GM19438 (cell line): ENCODE measurements at regions not wholly inside any gene's neighbourhood (a gene's known extent, or its start where the extent isn't known, plus 50 kb on each side); places are given as distances from the start of the nearest gene placed in this dataset.

Experiments
- ATAC-seq: cut with Tn5 transposase; IDR thresholded peaks from one replicate; pipeline ENCODE4 v1.9.1; 2021; ENCODE audit warnings: low read depth; ENCODE audit not compliant: unreplicated experiment

DNA sequence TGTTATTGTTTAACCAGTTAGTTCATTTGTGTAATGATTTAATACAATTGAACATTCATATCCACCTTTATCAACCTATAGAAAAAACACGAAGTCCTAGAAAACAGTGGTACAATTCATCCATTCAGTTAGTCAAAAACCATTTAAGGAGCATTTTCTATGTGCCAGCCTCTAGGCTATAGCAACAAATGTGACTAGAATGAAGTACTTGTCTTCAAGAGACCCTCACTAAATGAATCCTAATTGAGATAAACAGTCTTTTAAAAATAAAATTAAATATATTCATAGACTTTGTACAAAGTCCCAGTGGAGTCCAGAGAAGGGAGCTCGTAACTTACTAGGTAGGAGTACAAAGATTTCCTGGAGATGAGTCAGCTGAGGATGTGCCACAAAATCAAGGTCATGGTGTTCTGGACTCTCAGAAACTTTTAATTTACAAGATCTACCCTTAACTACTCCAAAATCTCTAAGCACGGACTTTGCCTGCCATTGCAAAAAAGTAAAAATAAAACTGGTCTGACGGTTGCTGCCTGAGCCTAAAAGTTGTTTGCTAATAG lies 430.7 kb upstream of the DCN start:
- ATAC-seq: no peak

DNA sequence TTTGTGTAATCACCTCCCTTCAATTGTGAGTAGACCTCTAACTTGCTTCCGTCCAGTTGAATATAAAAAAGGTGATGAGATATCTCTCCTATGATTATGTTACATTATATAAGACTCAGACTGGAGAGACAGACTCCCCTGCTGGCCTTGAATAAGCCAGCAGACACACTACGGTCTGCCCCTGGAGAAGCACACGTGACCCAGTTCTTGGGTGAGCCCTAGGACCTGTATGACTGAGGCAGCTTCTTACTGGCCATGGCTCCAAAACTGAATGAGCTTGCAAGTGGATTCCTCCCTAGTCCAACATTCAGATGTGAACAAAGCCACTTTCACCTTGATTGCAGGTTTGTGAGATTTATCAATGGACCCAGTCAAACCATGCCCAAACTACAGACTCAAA lies 427.9 kb upstream of the DCN start:
- ATAC-seq: no peak

DNA sequence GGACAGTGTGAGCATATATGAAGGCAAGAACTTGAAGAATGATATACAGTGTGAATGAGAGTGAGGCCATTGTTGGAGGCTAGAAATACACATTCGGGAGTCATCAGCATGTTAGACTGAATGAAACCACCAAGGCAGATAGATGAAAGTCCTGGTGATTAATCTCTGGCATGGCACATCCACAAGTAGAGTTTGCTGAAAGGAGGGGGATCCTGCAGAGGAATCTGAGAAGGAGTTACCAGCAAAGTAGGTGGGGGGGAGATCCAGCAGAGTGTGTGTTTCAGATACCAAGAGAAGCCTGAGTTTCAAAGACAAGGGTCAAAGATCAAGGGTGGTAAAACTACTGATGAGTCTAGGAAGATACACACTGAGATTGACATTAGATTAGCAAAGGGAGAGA lies 426.7 kb upstream of the DCN start:
- no peak for ATAC-seq

DNA sequence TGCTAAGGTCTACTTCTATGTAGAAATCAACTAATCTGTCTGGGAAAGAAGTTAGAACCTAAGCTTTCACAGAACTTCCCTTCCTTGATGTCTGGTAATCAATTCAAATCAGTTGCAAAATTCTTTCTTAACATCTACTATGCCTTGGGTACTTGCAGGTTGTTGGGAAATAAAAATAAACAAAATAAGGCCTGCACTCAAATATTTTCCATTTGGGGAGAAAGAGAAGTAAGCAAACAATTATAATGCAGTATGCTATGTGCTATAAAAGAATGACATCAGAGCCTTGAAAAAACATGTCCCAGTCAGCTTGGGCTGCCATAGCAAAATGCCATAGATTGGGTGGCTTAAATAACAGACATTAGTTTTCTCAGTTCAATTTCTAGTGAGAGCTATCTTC lies 425.9 kb upstream of the DCN start:
- no peak for ATAC-seq

DNA sequence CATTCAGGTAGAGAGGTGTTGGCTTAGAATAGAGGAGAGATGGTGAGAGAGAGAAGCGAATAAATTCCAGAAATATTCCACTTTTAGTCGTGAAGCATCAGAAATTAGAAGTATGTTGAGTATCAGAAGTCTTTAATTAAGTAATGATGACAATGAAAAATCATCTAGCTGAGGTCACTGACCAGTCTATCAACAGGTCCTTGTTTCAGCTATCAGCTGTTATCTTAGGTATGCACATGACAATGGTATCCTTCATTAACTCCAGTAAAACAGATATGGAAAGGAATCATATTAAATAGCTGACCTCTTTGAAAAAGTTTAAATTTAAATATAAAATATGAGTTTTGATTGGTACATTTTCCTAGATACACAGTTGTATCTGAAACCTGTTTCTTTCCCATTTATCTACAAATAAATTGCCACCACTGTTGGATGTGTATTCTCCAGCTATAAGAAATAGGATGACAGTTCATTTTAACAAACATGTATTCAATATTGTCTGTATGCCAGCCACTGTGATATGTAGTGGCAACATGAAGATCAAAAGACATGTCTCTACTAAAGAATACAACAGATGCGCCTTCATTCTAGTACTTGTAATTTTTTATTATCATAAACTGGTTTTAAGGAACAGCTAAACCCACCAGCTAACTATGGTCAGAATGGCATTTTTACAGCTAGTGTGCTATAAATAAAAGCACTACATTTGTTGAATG lies 424.2 kb upstream of the DCN start:
- no peak for ATAC-seq

DNA sequence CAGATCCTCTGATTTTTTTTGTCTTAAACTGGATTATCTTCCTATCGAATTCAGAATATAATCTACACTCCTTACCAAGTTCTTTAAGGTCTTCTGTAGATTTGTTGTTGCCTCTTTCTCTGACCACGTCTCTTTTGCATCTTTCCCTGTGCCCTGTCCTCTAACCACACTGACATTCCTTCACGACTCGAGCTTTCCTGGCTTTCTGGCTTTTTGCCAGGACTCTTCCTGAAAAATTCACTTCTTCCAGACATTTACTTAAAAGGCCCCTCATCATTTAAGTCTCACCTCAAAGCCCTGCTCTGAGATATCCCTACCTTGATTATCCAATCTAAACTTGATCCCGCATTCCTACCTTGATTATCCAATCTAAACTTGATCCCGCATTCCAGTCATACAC lies 422.3 kb upstream of the DCN start:
- ATAC-seq: no peak

DNA sequence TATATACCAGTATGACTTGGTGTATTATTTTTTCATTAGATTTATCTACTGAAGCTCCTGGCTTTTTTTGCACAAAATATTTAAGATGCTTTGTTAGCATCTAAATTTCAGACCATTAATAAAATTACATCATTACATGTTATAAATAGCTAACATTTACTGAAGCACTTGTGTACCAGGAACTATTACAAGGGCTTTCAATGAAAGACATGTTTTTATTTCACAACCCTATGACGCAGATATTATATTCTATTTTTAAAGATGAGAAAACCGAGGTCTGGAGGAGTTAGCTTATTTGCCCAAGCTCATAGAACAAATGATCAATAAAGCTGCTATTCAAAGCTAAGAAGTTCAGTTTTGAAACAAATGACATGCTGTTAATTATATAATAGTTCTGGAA lies 420.4 kb upstream of the DCN start:
- ATAC-seq: no peak

DNA sequence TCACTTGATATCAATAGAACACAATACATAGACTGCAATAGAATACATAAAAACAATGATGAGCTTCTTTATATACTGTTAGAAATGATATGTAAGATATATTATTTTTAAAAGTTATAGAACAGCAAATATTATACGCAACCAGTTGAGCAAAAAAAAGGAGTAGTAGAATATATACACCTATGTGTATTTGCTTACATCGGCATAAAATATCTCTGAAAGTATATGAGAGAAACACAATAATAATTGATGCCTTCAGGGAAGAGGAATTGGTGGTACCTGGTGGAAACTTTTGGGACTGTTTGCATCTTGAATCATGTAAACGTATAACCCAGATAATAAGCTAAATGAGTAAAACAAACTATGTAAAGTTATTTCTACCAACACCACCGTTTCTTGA lies 418.4 kb upstream of the DCN start:
- ATAC-seq: no peak

DNA sequence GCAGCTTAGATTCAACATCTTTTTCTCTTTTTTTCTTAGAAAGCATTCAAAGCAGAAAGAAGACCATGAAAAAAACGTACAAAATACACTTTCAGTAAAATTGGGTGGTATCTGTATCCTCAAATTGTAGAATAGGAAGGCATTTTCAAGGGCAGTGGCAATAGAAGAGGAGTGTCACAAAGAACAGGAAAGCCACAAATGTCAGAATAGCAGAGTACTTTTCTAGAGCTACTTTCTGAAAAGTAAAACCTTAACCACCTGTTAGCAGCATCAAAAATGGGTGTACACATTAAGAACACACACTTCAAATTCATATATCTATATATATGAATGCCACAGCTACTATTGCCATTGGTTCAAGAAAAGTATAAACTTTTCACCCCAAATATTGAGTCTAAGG lies 412.1 kb upstream of the DCN start:
- no peak for ATAC-seq

DNA sequence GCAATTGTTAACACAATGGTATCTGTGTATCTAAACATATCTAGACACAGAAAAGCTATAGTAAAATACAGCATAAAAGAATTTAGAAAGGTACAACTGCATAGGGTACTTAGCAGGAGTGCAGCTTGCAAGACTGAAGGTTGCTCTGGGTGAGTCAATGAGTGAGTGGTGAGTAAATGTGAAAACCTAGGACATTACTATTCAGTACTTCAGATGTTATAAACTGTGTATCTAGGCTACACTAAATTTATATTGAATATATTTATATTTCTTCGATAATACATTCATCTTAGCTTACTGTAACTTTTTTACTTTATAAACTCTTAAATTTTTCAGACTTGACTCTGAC lies 409.0 kb upstream of the DCN start:
- no peak for ATAC-seq

DNA sequence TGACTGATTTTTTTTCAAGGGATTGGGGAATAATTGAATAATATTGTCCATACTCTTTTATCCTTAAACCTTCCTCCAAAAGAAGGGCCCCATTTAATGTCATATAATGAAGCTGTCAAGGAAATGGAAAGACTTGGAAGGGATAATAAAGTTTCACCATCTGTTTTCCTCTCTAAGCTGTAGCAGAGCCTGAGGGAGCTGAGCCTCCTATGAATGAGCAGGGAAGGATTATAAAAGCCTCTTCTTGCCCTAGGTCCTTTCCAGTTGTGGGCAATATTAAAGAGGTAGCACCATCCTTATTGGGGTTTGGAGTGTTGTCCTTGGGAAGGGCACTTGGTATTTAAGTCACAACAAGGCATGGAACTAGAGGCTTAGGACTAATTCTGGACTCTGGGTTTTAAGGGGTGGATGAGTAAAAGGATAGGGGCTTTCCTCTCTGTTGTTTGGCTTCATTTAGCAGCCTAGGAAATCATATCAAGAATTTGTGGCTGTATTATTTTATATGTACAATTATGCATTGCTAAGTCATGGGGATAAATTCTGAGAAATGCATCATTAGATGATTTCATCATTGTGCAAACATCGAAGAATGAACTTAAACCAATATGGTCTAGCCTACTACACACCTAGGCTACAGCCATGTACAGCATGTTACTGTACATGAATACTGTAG lies 408.5 kb upstream of the DCN start:
- no peak for ATAC-seq

DNA sequence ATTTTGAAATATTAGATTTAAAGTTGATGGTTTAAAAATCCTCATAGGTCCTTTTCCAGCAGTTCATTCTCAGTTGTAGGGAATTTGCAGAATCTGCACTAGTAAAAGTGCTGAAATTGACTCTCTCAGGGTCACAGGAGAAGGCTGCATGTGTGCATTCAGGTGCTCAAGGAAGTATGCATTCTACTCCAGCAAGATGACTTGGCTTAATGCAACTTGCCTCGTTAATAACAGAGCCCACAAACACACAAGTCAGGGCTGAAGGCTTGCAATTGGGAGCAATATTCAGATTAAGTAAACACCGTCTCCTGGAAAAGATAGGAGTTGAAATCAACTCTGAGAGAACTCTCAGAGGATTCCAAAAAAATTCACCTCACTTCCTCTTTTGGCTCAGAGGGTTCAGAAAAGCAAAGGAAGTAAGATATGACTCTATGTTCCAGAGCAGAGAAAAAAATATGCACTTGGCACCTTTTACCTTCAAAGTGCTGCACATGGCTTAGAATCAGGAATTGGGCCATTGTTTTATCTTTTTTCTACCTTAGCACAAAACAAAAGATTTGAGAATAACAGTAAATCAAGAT lies 406.3 kb upstream of the DCN start:
- ATAC-seq: no peak

DNA sequence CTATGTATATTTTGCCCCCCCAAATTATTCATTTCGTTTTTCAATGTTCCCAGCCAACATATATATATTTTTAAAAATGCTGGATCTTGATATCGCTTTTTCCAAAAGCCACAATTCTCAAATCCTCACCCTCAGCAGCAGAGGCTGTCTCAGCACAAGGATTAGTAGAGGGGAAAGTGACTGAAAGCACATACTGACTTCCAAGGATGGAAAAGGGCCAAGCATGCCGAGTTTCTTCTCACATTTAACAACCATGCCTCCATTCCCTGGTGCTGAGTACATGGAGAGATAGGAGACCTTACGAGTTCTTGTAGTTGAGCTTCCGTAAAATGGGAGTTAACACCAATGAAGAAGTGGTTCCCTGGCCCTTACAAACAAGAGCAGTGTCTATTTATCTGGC lies 403.4 kb upstream of the DCN start:
- ATAC-seq: no peak

DNA sequence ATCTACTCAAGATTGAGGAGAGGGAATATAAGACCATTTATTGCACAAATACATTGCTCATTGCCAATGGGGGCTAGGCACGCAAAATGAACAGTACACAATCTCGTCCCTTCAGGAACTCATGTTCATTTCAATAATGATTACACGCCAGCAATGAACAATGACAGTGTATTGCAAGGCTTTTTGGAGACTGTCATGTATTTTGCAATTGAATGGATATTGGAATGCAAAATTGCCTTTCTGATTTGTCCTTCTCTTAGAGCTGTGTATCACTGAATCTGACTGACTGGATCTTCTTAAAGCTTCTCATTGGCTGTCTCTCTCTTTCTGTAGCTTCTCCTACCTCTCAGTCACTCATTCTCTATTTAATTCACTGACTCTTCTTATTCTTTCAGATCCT lies 400.2 kb upstream of the DCN start:
- no peak for ATAC-seq

DNA sequence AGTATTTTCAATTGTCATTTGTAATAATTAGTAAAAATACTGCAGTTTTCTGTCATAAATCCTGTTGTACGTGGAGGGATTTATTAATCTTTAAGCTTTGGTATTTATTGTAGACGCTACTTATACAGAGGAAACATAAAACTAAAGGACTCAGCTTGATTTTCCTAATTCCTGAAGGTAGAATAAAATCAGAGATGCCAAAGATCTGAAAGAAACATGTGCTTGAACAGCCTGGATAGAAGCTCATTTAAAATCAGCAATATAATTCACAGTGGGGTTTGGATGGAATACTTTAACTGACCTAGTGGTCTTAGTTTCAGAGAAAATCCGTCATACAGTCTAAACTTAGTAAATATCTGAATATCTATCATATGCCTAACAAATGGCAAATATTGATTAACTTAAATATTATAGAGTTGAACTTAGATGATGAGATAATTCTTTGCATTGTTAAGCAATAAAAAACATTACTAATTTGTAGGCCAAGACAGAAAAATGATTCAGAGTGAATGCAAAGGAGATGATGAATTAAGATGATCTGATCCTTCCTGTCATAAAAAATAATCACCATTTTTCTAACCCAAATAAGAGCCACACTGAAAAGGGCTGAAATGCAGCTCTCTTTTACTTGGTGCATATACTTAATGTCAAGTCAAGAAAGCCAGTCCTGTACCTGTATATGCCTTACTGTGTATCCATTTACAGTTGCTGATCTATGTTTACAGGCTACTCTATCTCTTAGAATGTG lies 397.1 kb upstream of the DCN start:
- no peak for ATAC-seq

DNA sequence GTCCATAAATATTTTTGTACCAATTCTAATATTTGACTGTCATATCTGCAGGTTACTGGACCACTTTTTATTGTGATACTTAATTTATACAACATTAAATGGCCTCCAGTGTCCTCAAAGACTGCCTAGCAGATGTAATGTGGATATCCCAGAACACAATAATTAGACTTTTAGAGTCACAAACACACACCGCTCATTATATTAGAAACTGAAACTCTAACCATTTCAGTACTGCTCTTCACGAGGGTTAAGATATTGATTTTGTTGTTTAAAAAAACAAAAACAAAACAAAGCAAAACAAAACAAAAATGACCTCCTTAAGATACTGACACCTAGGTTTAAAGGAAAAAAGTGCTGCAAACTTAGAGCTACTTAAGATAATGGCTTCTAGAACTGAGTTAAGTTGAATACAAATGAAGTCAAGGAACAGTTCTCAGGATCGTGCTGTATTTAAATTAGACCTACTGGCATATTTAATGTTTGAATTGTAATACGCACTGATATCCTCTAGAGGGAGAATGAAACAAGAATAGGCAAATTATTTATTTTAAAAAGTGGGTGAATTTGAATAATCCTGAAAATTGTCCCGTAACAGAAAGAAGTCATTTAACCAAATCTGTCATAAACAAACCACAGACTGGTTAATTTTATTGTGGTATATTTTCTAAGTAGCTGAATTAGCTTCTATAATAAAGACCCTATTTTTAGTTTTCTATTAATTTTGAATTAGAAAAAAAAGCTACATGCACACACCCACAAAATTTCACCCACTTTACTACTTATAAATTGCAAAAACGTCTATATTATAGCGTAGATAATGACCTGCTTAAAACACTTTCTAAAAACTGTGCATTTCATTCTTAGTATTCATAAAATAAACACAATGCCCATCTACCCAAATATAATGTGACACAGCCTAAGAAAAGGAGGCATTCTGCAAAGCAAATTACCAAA lies 395.2 kb upstream of the DCN start:
- ATAC-seq: no peak

DNA sequence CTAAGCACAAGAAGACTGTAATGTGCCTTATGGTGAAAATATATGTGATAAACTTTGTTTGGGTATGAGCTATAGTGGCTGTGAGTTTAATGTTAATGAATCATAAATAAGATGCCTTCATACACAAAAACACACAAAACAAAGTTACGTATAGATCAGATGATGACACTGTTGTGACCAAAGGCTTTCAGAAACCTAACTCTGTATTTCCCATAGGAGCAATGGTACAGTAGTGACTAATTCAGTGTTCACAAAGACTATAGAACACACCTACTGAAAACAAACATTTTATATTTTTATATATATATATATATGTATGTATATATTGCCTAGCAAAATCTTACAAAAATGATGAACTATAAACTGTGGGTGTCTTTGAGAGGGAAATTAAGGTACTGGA lies 393.8 kb upstream of the DCN start:
- ATAC-seq: no peak

DNA sequence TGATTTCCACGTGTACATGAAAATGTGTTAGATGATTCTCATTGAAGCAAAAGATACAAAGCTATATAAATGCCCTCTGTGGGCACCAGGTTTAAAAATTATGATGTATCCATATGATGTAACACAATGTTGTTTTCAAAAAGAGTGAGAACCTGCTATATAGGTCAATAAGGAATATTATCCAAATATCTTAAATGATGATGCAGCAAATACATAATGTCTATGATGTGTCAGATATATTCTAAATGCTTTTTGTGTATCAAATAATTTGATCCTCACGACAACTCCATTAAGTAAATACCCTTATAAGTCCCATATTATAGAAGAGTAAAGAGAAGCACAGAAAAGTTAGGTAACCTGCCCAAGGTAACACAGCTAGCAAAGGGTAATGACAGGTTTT lies 393.0 kb upstream of the DCN start:
- ATAC-seq: no peak

DNA sequence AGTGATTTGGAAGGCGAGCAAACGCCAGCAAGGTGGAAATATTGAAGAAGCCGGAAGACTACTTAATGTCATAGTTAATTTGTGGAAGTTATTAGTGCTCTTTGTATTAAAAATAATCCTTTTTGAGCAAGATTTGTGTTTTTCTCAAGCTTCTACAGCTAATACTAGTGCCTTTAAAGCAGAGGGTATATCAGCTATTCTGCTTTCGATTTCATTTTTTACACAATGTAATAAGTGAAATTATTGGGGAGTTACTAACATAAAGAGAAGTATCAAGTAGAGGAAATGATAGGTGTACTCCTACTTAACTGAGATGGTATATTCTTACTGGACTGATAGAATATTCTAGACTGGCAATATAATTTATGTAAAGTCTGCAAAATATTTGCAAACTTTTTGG lies 392.4 kb upstream of the DCN start:
- no peak for ATAC-seq

DNA sequence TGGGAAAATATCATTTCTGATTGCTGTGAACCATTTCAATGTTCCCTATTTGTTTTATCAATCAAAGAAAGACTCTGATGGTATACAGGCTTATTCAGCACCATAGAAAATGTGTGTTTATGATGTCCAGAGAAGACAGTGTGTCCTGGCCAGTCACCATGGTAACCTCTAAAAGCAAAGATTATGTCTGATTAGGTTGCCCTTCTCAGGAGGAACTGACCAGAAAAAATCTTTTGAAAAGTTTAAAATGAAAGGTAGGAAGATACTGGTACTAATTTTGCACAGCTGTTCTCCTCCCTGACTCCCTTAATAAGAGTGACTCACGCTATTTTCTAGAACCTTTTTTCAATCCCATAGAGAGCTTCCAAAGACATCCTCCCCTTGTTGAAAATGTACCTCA lies 391.8 kb upstream of the DCN start:
- no peak for ATAC-seq
